ENCODE measurements at regions not wholly inside any gene's neighbourhood (a gene's known extent, or its start where the extent isn't known, plus 50 kb on each side); places are given as distances from the start of the nearest gene placed in this dataset.

DNA sequence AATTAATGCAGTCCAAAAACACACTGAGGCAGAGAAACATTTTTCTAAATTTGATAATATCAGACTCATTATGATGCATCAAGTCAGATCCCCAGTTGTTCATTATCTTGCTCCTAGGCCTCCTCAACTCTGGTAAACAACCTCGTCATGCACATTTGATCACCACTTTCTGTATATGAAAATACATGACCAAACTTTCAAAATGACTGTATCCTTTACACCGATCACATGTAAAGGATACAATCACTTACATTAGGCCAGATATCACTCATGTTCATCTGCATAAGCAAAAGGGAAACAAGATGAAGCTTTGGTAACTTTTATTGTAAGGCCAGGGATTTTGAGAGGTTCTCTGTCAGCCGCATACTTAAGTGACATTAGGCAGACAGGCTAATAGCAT is 99.4 kb upstream of the IL1RAPL1 start:
- TF ChIP-seq, protein P1, sequence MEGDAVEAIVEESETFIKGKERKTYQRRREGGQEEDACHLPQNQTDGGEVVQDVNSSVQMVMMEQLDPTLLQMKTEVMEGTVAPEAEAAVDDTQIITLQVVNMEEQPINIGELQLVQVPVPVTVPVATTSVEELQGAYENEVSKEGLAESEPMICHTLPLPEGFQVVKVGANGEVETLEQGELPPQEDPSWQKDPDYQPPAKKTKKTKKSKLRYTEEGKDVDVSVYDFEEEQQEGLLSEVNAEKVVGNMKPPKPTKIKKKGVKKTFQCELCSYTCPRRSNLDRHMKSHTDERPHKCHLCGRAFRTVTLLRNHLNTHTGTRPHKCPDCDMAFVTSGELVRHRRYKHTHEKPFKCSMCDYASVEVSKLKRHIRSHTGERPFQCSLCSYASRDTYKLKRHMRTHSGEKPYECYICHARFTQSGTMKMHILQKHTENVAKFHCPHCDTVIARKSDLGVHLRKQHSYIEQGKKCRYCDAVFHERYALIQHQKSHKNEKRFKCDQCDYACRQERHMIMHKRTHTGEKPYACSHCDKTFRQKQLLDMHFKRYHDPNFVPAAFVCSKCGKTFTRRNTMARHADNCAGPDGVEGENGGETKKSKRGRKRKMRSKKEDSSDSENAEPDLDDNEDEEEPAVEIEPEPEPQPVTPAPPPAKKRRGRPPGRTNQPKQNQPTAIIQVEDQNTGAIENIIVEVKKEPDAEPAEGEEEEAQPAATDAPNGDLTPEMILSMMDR (IDR thresholded peaks at IDR 0.05): no peak
- no peak for TF ChIP-seq POLR2A (IDR thresholded peaks at IDR 0.05)
